ENCODE measurements at regions not wholly inside any gene's neighbourhood (a gene's known extent, or its start where the extent isn't known, plus 50 kb on each side); places are given as distances from the start of the nearest gene placed in this dataset.

DNA sequence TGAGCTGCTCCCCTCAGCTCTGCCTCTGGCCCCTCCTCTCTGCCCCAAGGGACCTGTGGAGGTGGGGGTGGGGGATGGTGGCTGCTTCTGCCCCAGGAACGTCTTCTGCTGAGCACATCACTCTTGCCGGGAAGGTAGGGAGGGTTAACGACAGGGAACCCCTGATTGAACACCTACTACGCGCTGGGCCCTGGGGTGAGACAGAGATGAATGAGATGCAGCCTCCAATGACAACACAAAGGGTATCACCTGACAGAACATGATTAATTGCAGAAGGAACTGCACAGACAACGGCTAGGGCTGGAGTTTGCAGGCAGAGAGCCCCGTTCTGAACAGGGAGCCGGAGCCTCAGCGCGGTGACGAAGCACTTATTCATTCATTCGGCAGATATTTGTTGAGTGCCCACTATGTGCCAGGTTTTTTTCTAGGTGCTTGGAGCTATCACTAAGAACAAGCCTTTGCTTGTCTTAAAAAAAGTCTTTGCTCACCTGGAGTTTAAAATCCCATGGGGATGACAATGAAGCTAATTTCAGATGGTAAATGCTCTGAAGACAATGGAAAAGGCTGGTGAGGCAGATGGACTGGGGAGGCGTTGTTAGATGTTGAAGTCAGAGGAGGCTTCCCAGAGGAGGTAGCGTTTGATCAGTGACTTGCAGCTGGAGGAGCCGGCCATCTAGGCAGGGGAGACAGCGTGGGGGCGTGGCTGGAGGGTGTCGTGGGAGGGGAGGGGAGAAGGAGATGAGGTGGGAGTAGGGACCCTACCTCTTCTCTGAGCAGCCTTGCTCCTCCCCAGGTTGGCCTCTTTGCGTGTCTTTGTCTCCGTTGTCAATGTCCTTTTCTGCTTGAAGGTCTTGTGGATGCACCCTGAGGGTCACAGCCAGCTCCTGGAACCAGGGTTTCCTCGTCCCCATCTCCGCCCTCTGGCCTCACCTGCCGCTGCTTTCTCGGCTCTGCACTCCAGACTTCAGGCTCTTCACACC is 103.1 kb upstream of the CSF3R start:
- TF ChIP-seq, protein P1, sequence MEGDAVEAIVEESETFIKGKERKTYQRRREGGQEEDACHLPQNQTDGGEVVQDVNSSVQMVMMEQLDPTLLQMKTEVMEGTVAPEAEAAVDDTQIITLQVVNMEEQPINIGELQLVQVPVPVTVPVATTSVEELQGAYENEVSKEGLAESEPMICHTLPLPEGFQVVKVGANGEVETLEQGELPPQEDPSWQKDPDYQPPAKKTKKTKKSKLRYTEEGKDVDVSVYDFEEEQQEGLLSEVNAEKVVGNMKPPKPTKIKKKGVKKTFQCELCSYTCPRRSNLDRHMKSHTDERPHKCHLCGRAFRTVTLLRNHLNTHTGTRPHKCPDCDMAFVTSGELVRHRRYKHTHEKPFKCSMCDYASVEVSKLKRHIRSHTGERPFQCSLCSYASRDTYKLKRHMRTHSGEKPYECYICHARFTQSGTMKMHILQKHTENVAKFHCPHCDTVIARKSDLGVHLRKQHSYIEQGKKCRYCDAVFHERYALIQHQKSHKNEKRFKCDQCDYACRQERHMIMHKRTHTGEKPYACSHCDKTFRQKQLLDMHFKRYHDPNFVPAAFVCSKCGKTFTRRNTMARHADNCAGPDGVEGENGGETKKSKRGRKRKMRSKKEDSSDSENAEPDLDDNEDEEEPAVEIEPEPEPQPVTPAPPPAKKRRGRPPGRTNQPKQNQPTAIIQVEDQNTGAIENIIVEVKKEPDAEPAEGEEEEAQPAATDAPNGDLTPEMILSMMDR (IDR thresholded peaks at IDR 0.05): no peak
- TF ChIP-seq EP300 (IDR thresholded peaks at IDR 0.05; ENCODE audit: low read depth) (no peak), POLR2A (IDR thresholded peaks at IDR 0.05) (no peak), POLR2AphosphoS5 (IDR thresholded peaks at IDR 0.05) (no peak)

Measured in transverse colon (tissue), 4 donors.